Ishikawa (cell line): ENCODE measurements at regions not wholly inside any gene's neighbourhood (a gene's known extent, or its start where the extent isn't known, plus 50 kb on each side); places are given as distances from the start of the nearest gene placed in this dataset.

Source experiments
- CEBPB ChIP-seq: IDR thresholded peaks from 2 replicates; pipeline ENCODE4 v1.6.1; 2012
- CREB1 ChIP-seq: IDR thresholded peaks from 2 replicates; pipeline ENCODE4 v1.6.1; 2012; ENCODE audit warnings: low read depth
- EGR1 ChIP-seq: IDR thresholded peaks from 2 replicates; pipeline ENCODE4 v1.6.1; 2012
- EP300 ChIP-seq: IDR thresholded peaks from 2 replicates; pipeline ENCODE4 v1.6.1; 2012; ENCODE audit warnings: borderline replicate concordance
- FOXM1 ChIP-seq: IDR thresholded peaks from 2 replicates; pipeline ENCODE4 v1.6.1; 2012; ENCODE audit warnings: low read depth, borderline replicate concordance
- MAX ChIP-seq: IDR thresholded peaks from 2 replicates; pipeline ENCODE4 v1.6.1; 2012
- NFIC ChIP-seq: IDR thresholded peaks from 2 replicates; pipeline ENCODE4 v1.6.1; 2012
- RAD21 ChIP-seq: IDR thresholded peaks from 2 replicates; pipeline ENCODE4 v1.6.1; 2012; ENCODE audit warnings: low read depth
- REST ChIP-seq: IDR thresholded peaks from 2 replicates; pipeline ENCODE4 v1.6.1; 2012; ENCODE audit warnings: low read depth, mild to moderate bottlenecking
- TAF1 ChIP-seq: IDR thresholded peaks from 2 replicates; pipeline ENCODE4 v1.6.1; 2012; ENCODE audit warnings: low read depth, mild to moderate bottlenecking
- TCF12 ChIP-seq: IDR thresholded peaks from 2 replicates; pipeline ENCODE4 v1.6.1; 2012; ENCODE audit warnings: low read depth
- TEAD4 ChIP-seq: IDR thresholded peaks from 2 replicates; pipeline ENCODE4 v1.6.1; 2012
- USF1 ChIP-seq: IDR thresholded peaks from 2 replicates; pipeline ENCODE4 v1.6.1; 2012
- YY1 ChIP-seq: IDR thresholded peaks from 2 replicates; pipeline ENCODE4 v1.6.1; 2012; ENCODE audit warnings: low read depth
- ZBTB7A ChIP-seq: IDR thresholded peaks from 2 replicates; pipeline ENCODE4 v1.6.1; 2012; ENCODE audit warnings: low read depth

DNA sequence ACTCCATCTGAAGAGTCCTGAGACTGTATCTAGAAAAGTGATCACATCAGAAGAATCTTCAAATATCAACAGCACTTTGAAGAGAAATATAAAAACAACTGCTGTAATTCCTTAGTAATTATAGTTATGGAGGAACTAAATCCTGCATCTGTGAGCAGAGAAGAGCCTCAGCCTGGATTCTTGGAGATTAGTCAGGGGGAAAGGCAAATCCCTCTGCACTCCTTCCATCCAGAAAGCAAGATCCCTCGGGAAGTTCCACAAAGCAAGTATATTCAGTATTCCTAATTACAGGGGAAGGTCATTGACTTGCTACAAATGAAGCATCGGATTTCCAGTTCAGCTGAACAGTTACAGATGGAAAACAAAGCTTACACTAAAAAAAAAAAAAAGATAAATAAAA is 256.6 kb upstream of the IPO5 start:
- no peak for TF ChIP-seq TAF1
- no peak for TF ChIP-seq FOXM1
- no peak for TF ChIP-seq CREB1
- TF ChIP-seq NFIC = no peak
- TF ChIP-seq TEAD4 = no peak
- TF ChIP-seq EGR1 = no peak
- no peak for TF ChIP-seq REST
- no peak for TF ChIP-seq EP300
- TF ChIP-seq ZBTB7A = no peak
- TF ChIP-seq RAD21 = no peak
- TF ChIP-seq CEBPB = no peak
- TF ChIP-seq TCF12 = no peak
- no peak for TF ChIP-seq MAX

DNA sequence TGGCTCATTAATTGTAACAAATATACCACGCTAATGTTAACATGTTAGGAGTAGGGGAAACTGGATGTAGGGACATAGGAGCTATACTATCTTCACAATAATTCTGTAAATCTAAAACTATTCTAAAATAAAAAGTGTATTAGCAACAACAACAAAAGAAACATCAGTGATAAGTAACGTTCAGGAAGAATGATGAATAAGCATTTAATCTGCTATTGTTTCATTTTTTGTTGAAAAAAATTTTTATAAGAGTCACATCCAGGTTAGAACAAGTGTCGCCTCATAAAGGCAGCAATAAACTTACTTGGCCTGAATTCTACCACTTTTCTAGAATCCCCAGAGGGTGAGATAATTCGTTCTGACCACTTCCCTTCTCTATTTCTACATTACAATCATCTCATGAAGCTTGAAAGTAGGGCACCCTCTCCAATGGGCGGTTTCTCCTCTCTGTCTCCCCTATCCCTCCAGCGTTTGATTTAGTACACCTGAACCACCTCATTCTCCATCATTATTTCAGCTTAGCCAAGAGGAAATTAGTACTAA is 253.1 kb upstream of the IPO5 start:
- TF ChIP-seq YY1 = no peak
- no peak for TF ChIP-seq CEBPB
- no peak for TF ChIP-seq FOXM1
- no peak for TF ChIP-seq EP300
- no peak for TF ChIP-seq USF1
- no peak for TF ChIP-seq TCF12
- TF ChIP-seq TEAD4 = no peak
- TF ChIP-seq NFIC = no peak
- no peak for TF ChIP-seq ZBTB7A
- TF ChIP-seq RAD21 = no peak
- no peak for TF ChIP-seq REST
- no peak for TF ChIP-seq CREB1
- no peak for TF ChIP-seq EGR1
- TF ChIP-seq TAF1 = no peak
- TF ChIP-seq MAX = no peak

- TF ChIP-seq EP300 (no peak), USF1 (no peak), MAX (no peak), TEAD4 (no peak), CREB1 (no peak), FOXM1 (no peak), CEBPB (no peak), ZBTB7A (no peak), RAD21 (no peak), EGR1 (no peak), TCF12 (no peak), YY1 (no peak), REST (no peak), TAF1 (no peak)
Observed at GRCh38 chr13:97702614-97703013, 250.9 kb upstream of the IPO5 start.

GRCh38 chr13:97710797-97711196 is 242.7 kb upstream of the IPO5 start:
- TF ChIP-seq TCF12 (no peak), REST (no peak), USF1 (0 out of 2 replicates have a peak, but pooled peaks have one; percentile 24), TEAD4 (no peak)
